ENCODE measurements at regions not wholly inside any gene's neighbourhood (a gene's known extent, or its start where the extent isn't known, plus 50 kb on each side); places are given as distances from the start of the nearest gene placed in this dataset.
"Not testable (repeated sequence)": the region's sequence is repeated elsewhere in the genome, so short reads cannot be mapped to it uniquely, and the experiment has no call there.

DNA sequence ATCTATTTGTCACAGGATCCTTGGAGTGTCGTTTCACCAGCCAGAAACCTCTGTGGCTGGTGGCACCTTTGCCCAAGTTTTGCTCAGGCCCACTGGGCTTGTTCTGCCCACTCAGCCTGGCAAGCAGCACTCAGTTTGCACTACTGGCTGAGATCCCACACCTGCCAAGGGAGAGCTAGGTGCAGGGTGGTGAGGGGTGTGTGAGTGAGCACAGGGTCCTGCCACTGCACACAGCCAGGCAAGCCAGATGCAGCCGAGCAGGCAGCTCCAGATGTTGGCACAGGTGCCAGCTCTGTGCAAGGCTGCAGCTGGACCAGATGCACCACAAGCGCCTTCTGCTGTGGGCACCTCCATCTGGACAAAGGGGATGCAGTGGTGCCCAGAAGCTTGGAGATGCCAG is 281.7 kb upstream of the UBE2E3 start:
- ChIA-PET POLR2A (no interaction called here), CTCF (no interaction called here)
- DNase-seq (ENCODE audit: low read depth, low spot score) = no peak
- Histone ChIP-seq H3K27me3 (ENCODE audit: control insufficient read depth, insufficient read depth, low read length) (no peaks in the 10 kb centered on the region), H3K4me3 (ENCODE audit: low read depth, low read length) (no peak overlapping the region), H3K27ac (ENCODE audit: low read depth, low read length) (no peak overlapping the region), H3K9me3 (ENCODE audit: control insufficient read depth, insufficient read depth, low read length) (no peaks in the 10 kb centered on the region)
- TF ChIP-seq, protein P1, sequence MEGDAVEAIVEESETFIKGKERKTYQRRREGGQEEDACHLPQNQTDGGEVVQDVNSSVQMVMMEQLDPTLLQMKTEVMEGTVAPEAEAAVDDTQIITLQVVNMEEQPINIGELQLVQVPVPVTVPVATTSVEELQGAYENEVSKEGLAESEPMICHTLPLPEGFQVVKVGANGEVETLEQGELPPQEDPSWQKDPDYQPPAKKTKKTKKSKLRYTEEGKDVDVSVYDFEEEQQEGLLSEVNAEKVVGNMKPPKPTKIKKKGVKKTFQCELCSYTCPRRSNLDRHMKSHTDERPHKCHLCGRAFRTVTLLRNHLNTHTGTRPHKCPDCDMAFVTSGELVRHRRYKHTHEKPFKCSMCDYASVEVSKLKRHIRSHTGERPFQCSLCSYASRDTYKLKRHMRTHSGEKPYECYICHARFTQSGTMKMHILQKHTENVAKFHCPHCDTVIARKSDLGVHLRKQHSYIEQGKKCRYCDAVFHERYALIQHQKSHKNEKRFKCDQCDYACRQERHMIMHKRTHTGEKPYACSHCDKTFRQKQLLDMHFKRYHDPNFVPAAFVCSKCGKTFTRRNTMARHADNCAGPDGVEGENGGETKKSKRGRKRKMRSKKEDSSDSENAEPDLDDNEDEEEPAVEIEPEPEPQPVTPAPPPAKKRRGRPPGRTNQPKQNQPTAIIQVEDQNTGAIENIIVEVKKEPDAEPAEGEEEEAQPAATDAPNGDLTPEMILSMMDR (IDR thresholded peaks at IDR 0.05; ENCODE audit: low read depth, low read length) = no peak

DNA sequence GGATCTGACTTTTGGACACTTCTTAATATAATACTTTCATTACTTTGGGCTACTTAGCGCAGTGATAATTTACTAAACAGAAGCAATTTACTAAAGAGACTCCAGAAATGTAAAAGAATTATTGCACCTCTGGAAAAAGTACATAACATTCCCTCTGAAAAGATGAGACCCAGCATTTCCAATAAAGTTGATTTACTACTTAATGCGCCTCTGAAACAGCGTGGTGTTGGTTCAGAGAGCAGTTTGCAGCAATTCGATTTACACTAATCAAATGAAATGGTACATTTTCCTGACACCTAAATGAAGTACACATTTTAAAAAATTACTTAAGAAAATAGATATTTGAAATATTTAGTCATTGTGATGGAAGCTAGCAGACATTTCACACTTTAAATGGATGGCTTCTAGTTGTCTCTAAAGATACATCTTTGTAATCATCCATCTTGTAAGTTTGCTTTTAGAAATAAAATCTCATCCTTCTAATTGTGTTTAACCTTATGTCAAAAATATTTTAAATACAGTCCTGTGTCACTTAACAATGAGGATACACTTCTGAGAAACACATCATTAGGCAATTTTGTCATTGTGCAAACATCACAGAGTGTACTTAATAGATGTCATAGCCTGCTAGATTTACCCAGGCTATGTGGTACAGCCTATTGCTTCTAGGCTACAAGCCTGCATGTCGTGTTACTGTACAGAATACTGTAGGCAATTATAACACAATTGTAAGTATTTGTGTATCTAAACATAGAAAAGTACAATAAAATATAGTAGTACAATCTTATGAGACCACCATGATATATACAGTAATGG is 284.6 kb upstream of the UBE2E3 start:
- Histone ChIP-seq H3K27me3 (ENCODE audit: control insufficient read depth, insufficient read depth, low read length) (no peaks in the 10 kb centered on the region), H3K4me3 (ENCODE audit: low read depth, low read length) (no peak overlapping the region), H3K9me3 (ENCODE audit: control insufficient read depth, insufficient read depth, low read length) (peaks cover 4% of the 10 kb centered on the region; the same call in 1 of the 2 replicates), H3K27ac (ENCODE audit: low read depth, low read length) (no peak overlapping the region)
- TF ChIP-seq, protein P1 (IDR thresholded peaks at IDR 0.05; ENCODE audit: low read depth, low read length) = no peak
- DNase-seq (ENCODE audit: low read depth, low spot score) = no peak
- CTCF ChIA-PET = no interaction called here
- POLR2A ChIA-PET = interaction anchor here (2.0 kb wide), 1 partner anchor 285 kb away, joined by 8 read pairs; the partner anchor contains the start of gene UBE2E3

DNA sequence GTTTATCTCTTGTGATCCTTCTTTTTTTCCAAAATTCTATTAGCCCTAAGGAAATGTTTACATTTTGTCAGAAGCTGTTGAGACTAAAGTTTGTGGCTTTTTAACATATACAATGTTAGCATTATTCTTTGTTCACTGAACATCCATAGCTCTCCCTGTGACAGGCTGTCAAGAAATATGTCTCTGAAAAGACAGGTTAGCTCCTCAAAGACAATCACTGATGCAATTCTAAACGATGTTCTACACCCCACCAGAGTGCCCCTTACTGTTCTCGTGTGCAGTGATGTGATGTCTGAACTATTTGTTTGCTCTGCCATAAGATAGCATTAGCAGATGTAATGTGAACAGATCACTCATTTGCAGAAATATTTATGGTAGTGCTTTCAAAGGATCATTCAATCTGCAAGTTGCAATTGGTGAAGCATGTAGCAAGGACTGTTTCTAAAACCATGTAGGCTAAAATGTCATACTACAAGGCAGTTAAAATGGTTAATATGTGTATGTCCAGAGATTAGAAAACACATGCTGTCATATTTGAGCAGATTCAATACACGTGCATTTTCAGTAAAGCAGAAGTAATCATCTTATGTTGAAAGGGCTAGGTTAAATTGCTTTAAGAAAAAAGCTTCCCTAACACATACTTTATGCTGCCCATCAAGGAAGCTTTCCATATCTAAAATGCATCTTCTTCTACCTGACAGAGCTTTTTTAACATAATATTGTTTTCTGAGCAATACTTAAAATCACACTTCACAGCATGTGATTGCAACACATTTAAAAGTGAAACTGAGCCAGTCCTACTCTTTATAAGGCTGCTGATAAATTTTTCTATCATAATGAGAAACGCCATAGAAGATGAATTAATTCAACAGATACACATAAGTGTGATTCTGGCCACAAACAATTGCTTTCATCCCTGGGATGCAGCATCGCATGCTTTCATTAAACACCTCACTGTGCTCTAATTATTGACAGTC is 285.7 kb upstream of the UBE2E3 start:
- H3K9me3 ChIP-seq (ENCODE audit: control insufficient read depth, insufficient read depth, low read length) = peaks cover 4% of the 10 kb centered on the region; the same call in 1 of the 2 replicates
- TF ChIP-seq, protein P1 (IDR thresholded peaks at IDR 0.05; ENCODE audit: low read depth, low read length) = no peak
- ChIA-PET POLR2A (interaction anchor here (2.0 kb wide), 1 partner anchor 286 kb away, joined by 8 read pairs; the partner anchor contains the start of gene UBE2E3), CTCF (interaction anchor here (0.8 to 1.6 kb wide), 3 partner anchors 9 to 38 kb away, joined by 3 to 7 read pairs (median 4); no protein-coding TSS in a partner anchor)
- no peak overlapping the region for H3K4me3 ChIP-seq (ENCODE audit: low read depth, low read length)
- DNase-seq (ENCODE audit: low read depth, low spot score) = no peak
- no peak overlapping the region for H3K27ac ChIP-seq (ENCODE audit: low read depth, low read length)
- H3K27me3 ChIP-seq (ENCODE audit: control insufficient read depth, insufficient read depth, low read length) = no peaks in the 10 kb centered on the region

DNA sequence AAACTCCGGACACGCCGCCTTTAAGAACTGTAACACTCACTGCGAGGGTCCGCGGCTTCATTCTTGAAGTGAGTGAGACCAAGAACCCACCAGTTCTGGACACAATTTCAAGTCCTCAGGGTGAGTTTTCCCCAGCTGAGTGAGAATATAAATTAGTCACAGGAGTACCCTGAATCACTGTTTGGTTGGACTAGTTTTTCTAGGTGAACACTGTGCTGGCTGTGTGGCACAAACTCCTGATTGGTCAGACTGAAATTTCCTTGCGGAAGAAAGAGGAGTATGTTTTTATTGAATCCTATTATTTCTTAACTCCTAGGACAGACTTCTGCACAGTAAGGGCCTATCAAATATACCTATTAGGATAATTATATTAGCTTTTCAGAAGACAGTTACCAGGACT is 288.1 kb upstream of the UBE2E3 start:
- DNase-seq (ENCODE audit: low read depth, low spot score) = no peak
- Histone ChIP-seq H3K9me3 (ENCODE audit: control insufficient read depth, insufficient read depth, low read length) (peaks cover 4% of the 10 kb centered on the region; the same call in 1 of the 2 replicates), H3K27ac (ENCODE audit: low read depth, low read length) (no peak overlapping the region), H3K4me3 (ENCODE audit: low read depth, low read length) (no peak overlapping the region), H3K27me3 (ENCODE audit: control insufficient read depth, insufficient read depth, low read length) (no peaks in the 10 kb centered on the region)
- POLR2A ChIA-PET = no interaction called here
- CTCF ChIA-PET = no interaction called here
- TF ChIP-seq, protein P1 (IDR thresholded peaks at IDR 0.05; ENCODE audit: low read depth, low read length) = no peak

DNA sequence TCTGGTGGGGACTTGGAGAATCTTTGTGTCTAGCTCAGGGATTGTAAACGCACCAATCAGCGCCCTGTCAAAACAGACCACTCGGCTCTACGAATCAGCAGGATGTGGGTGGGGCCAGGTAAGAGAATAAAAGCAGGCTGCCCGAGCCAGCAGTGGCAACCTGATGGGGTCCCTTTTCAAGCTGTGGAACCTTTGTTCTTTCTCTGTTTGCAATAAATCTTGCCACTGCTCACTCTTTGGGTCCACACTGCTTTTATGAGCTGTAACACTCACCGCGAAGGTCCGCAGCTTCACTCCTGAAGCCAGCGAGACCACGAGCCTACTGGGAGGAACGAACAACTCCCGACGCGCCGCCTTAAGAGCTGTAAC is 288.6 kb upstream of the UBE2E3 start:
- CTCF ChIA-PET = not testable (repeated sequence)

DNA sequence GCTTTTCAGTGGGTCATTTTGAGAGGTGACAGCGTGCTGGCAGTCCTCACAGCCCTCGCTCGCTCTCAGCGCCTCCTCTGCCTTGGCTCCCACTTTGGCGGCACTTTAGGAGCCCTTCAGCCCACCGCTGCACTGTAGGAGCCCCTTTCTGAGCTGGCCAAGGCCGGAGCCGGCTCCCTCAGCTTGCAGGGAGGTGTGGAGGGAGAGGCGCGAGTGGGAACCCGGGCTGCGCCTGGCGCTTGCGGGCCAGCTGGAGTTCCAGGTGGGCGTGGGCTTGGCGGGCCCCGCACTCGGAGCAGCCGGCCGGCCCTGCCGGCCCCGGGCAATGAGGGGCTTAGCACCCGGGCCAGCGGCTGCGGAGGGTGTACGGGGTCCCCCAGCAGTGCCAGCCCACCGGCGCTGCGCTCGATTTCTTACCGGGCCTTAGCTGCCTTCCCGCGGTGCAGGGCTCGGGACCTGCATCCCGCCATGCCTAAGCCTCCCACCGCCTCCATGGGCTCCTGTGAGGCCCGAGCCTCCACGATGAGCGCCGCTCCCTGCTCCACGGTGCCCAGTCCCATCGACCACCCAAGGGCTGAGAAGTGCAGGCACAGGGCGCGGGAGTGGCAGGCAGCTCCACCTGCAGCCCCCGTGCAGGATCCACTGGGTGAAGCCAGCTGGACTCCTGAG is 289.1 kb upstream of the UBE2E3 start:
- ChIA-PET POLR2A (interaction anchor here (0.6 kb wide), 1 partner anchor 16 kb away, joined by 3 read pairs; no protein-coding TSS in a partner anchor), CTCF (interaction anchor here (0.6 kb wide), 1 partner anchor 473 kb away, joined by 4 read pairs; no protein-coding TSS in a partner anchor)
- H3K27ac ChIP-seq (ENCODE audit: low read depth, low read length); H3K9me3 ChIP-seq (ENCODE audit: control insufficient read depth, insufficient read depth, low read length); H3K27me3 ChIP-seq (ENCODE audit: control insufficient read depth, insufficient read depth, low read length); DNase-seq (ENCODE audit: low read depth, low spot score); H3K4me3 ChIP-seq (ENCODE audit: low read depth, low read length): not testable (repeated sequence)

More for the DNA sequence above, 288.6 kb upstream of the UBE2E3 start:
- DNase-seq (ENCODE audit: low read depth, low spot score); H3K4me3 ChIP-seq (ENCODE audit: low read depth, low read length); H3K27ac ChIP-seq (ENCODE audit: low read depth, low read length); H3K27me3 ChIP-seq (ENCODE audit: control insufficient read depth, insufficient read depth, low read length); POLR2A ChIA-PET; H3K9me3 ChIP-seq (ENCODE audit: control insufficient read depth, insufficient read depth, low read length): not testable (repeated sequence)
